Neural crest cell (in vitro differentiated cells): ENCODE measurements at regions not wholly inside any gene's neighbourhood (a gene's known extent, or its start where the extent isn't known, plus 50 kb on each side); places are given as distances from the start of the nearest gene placed in this dataset.

Source experiments
- DNase-seq: peaks from one replicate; pipeline ENCODE4 v3.0.0; 2021; ENCODE audit warnings: low read depth, mixed read lengths, low spot score
- H3K27ac Mint-ChIP-seq: one replicate; pipeline ENCODE4 v1.8.0; 2021; ENCODE audit warnings: mild to moderate bottlenecking, mixed read lengths; ENCODE audit not compliant: unreplicated experiment
- H3K27me3 Mint-ChIP-seq: 2 replicates; pipeline ENCODE4 v1.8.0; 2021; ENCODE audit warnings: low read depth, mild to moderate bottlenecking, mixed read lengths
- H3K36me3 Mint-ChIP-seq: 2 replicates; pipeline ENCODE4 v1.8.0; 2021; ENCODE audit warnings: low read depth, mild to moderate bottlenecking, mixed read lengths
- H3K4me1 Mint-ChIP-seq: 2 replicates; pipeline ENCODE4 v1.8.0; 2021; ENCODE audit warnings: mixed read lengths
- H3K4me3 Mint-ChIP-seq: one replicate; pipeline ENCODE4 v1.8.0; 2021; ENCODE audit warnings: mild to moderate bottlenecking, mixed read lengths
- H3K9me3 Mint-ChIP-seq: 2 replicates; pipeline ENCODE4 v1.8.0; 2021; ENCODE audit warnings: mixed read lengths
- CTCF ChIP-seq: fragments of 200-600 bp; sonication (generic); conservative IDR thresholded peaks from 2 replicates; pipeline ENCODE4 v1.5.0; 2021; ENCODE audit warnings: antibody characterized with exemption, mild to moderate bottlenecking

- peaks cover 8% of the 10 kb centered on the region for H3K27me3 Mint-ChIP-seq
- no peak overlapping the region for H3K27ac Mint-ChIP-seq
- no peaks in the 10 kb centered on the region for H3K4me1 Mint-ChIP-seq
- H3K36me3 Mint-ChIP-seq: no peaks in the 10 kb centered on the region
- no peak overlapping the region for H3K4me3 Mint-ChIP-seq
- peaks cover 11% of the 10 kb centered on the region for H3K9me3 Mint-ChIP-seq
- DNase-seq: no peak
- TF ChIP-seq CTCF: no peak
Measured at GRCh38 chr5:40025586-40025985, 600.8 kb upstream of the DAB2 start.

- Mint-ChIP-seq H3K4me1 (no peaks in the 10 kb centered on the region), H3K36me3 (no peaks in the 10 kb centered on the region), H3K9me3 (peaks cover 15% of the 10 kb centered on the region), H3K27ac (no peak overlapping the region), H3K27me3 (peaks cover 2% of the 10 kb centered on the region), H3K4me3 (no peak overlapping the region)
- no peak for TF ChIP-seq CTCF
- no peak for DNase-seq
Measured at GRCh38 chr5:40022057-40022456, 597.3 kb upstream of the DAB2 start.

GRCh38 chr5:40021007-40021406 lies 596.2 kb upstream of the DAB2 start:
- no peak overlapping the region for H3K4me3 Mint-ChIP-seq
- no peak overlapping the region for H3K27ac Mint-ChIP-seq

GRCh38 chr5:40017918-40018317 lies 593.1 kb upstream of the DAB2 start:
- H3K4me1 Mint-ChIP-seq: no peaks in the 10 kb centered on the region
- H3K36me3 Mint-ChIP-seq: no peaks in the 10 kb centered on the region
- no peak overlapping the region for H3K4me3 Mint-ChIP-seq
- no peak for TF ChIP-seq CTCF
- H3K27me3 Mint-ChIP-seq: no peaks in the 10 kb centered on the region
- peaks cover 11% of the 10 kb centered on the region for H3K9me3 Mint-ChIP-seq
- no peak for DNase-seq
- no peak overlapping the region for H3K27ac Mint-ChIP-seq

More at GRCh38 chr5:40021007-40021406, 596.2 kb upstream of the DAB2 start:
- Mint-ChIP-seq H3K4me1 (no peaks in the 10 kb centered on the region), H3K36me3 (no peaks in the 10 kb centered on the region), H3K9me3 (peaks cover 15% of the 10 kb centered on the region), H3K27me3 (no peaks in the 10 kb centered on the region)
- no peak for DNase-seq
- no peak for TF ChIP-seq CTCF

GRCh38 chr5:40017135-40017534 lies 592.4 kb upstream of the DAB2 start:
- DNase-seq: no peak
- no peaks in the 10 kb centered on the region for H3K27me3 Mint-ChIP-seq
- H3K4me3 Mint-ChIP-seq: no peak overlapping the region
- no peak for TF ChIP-seq CTCF
- no peak overlapping the region for H3K27ac Mint-ChIP-seq
- H3K9me3 Mint-ChIP-seq: peaks cover 4% of the 10 kb centered on the region
- no peaks in the 10 kb centered on the region for H3K36me3 Mint-ChIP-seq
- H3K4me1 Mint-ChIP-seq: no peaks in the 10 kb centered on the region

- Mint-ChIP-seq H3K36me3 (no peaks in the 10 kb centered on the region), H3K4me1 (no peaks in the 10 kb centered on the region), H3K27ac (no peak overlapping the region), H3K27me3 (peaks cover 2% of the 10 kb centered on the region), H3K9me3 (peaks cover 5% of the 10 kb centered on the region), H3K4me3 (no peak overlapping the region)
- TF ChIP-seq CTCF: no peak
- no peak for DNase-seq
Measured at GRCh38 chr5:40010436-40010835, 585.7 kb upstream of the DAB2 start.
